K562 (cell line): ENCODE measurements at regions not wholly inside any gene's neighbourhood (a gene's known extent, or its start where the extent isn't known, plus 50 kb on each side); places are given as distances from the start of the nearest gene placed in this dataset.

Source experiments
- ATAC-seq: fragments of 200-7000 bp; cut with Tn5 transposase; 3 replicates; pipeline ENCODE4 v1.9.1; 2020; ENCODE audit warnings: moderate library complexity
- BruUV-seq: library from RNA; stranded (reverse); fragments of 400-500 nt; replicated peaks from 2 replicates; lab custom pipeline; 2021; lab: Mats Ljungman, UMichigan
- CTCF ChIA-PET: fragments of 300-600 bp; formaldehyde crosslinking; extraction: SDS; loops from one replicate; lab custom pipeline; 2021; ENCODE audit warnings: low intra/inter-chr PET ratio; lab: Yijun Ruan, JAX
- POLR2A ChIA-PET: fragments of 300-600, 350-650 bp; sonication (Branson Sonifier 250); formaldehyde crosslinking; extraction: SDS; loops from one replicate; lab custom pipeline; 2021; ENCODE audit warnings: antibody characterized with exemption, inconsistent platforms; lab: Yijun Ruan, JAX
- DNase-seq, 4 experiments: peaks; one replicate each; pipeline versions ENCODE4 v3.0.0 to v3.0.0-alpha.2; 2011 to 2018; ENCODE audit warnings: low spot score in 3 of 4, mixed read lengths in 3 of 4; ENCODE audit errors: extremely low read depth in 1 of 4
- FAIRE-seq: peaks from 2 replicates; lab custom pipeline; 2011; peaks lifted over from hg19 to GRCh38; lab: Jason Lieb, UNC
- H2AFZ ChIP-seq: 2 replicates; pipeline ENCODE4 v1.6.0; 2011; ENCODE audit warnings: low read depth, low read length, control low read depth, inconsistent platforms
- H3K27ac ChIP-seq: fragments of 200-600 bp; 3 replicates; pipeline ENCODE4 v1.8.0; 2011; ENCODE audit warnings: low read depth, mild to moderate bottlenecking, control low read depth, inconsistent platforms, low read length, moderate library complexity, mixed read lengths; ENCODE audit errors: extremely low read depth
- H3K27me3 ChIP-seq, 2 experiments: fragments of 300-600 bp in 1 of 2; 2 replicates in 1 of 2; 3 replicates in 1 of 2; pipeline versions ENCODE4 v1.6.0 to v1.8.0; 2011; ENCODE audit warnings: inconsistent platforms in 2 of 2, low read length in 2 of 2, mild to moderate bottlenecking in 1 of 2, mixed read lengths in 1 of 2, moderate library complexity in 1 of 2; ENCODE audit not compliant: control insufficient read depth in 2 of 2, insufficient read depth in 2 of 2
- H3K36me3 ChIP-seq: fragments of 300-600 bp; 3 replicates; pipeline ENCODE4 v1.8.0; 2011; ENCODE audit warnings: mild to moderate bottlenecking, low read length, inconsistent platforms; ENCODE audit not compliant: control insufficient read depth, insufficient read depth
- H3K4me1 ChIP-seq, 2 experiments: fragments of 200-600 bp in 1 of 2; replicated peaks in 1 of 2; 2 replicates in 1 of 2; 3 replicates in 1 of 2; pipeline versions ENCODE4 v1.5.1 to v1.8.0; 2011; ENCODE audit warnings: inconsistent platforms in 2 of 2, low read length in 2 of 2, mild to moderate bottlenecking in 1 of 2, mixed read lengths in 1 of 2, moderate library complexity in 1 of 2; ENCODE audit not compliant: control insufficient read depth in 2 of 2, insufficient read depth in 2 of 2
- H3K4me2 ChIP-seq: 2 replicates; pipeline ENCODE4 v1.6.1; 2011; ENCODE audit warnings: low read length, control low read depth, inconsistent platforms, mixed read lengths; ENCODE audit not compliant: insufficient read depth
- H3K4me3 ChIP-seq: fragments of 200-600 bp; sonication (generic), shearing (Covaris generic); 2 replicates; pipeline ENCODE4 v1.5.1; 2016; ENCODE audit warnings: control low read depth, inconsistent platforms
- H3K79me2 ChIP-seq: fragments of 200-600 bp; 3 replicates; pipeline ENCODE4 v1.8.0; 2011; ENCODE audit warnings: low read length, inconsistent platforms; ENCODE audit not compliant: control insufficient read depth, insufficient read depth
- H3K9ac ChIP-seq, 2 experiments: 2 replicates each; pipeline versions ENCODE4 v1.6.0 to v1.6.1; 2011; ENCODE audit warnings: low read depth in 2 of 2, low read length in 2 of 2, control low read depth in 1 of 2, inconsistent platforms in 1 of 2, mild to moderate bottlenecking in 1 of 2, mixed read lengths in 1 of 2; ENCODE audit not compliant: insufficient read depth in 1 of 2
- H3K9me1 ChIP-seq: one replicate; pipeline ENCODE4 v1.6.0; 2011; ENCODE audit warnings: inconsistent platforms, mild to moderate bottlenecking, low read length, moderate library complexity; ENCODE audit not compliant: control insufficient read depth, insufficient read depth
- H3K9me3 ChIP-seq: replicated peaks from 2 replicates; pipeline ENCODE4 v1.5.1; 2011; ENCODE audit warnings: low read depth, low read length, inconsistent platforms; ENCODE audit not compliant: control insufficient read depth, insufficient read depth
- H4K20me1 ChIP-seq: replicated peaks from 2 replicates; pipeline ENCODE4 v1.6.1; 2011; ENCODE audit warnings: low read length, inconsistent platforms, mixed read lengths; ENCODE audit not compliant: control insufficient read depth, insufficient read depth
- E2F3 ChIP-seq: fragments of 250-450 bp; sonication (Bioruptor Pico); IDR thresholded peaks from 2 replicates; pipeline ENCODE4 v1.4.0; 2020; ENCODE audit warnings: mild to moderate bottlenecking
- ELK3 ChIP-seq: fragments of 450-650 bp; formaldehyde crosslinking; IDR thresholded peaks from 2 replicates; pipeline ENCODE4 v1.4.0; 2020; ENCODE audit warnings: mild to moderate bottlenecking
- EP300 ChIP-seq: IDR thresholded peaks from 2 replicates; pipeline ENCODE4 v1.6.1; 2012; ENCODE audit warnings: low read length, improper control_type of control experiment
- FOXP4 ChIP-seq: sonication (generic); formaldehyde crosslinking; IDR thresholded peaks from 2 replicates; pipeline ENCODE4 v1.8.0; 2022; ENCODE audit warnings: mild to moderate bottlenecking, missing genetic modification reagents, borderline replicate concordance
- FUS ChIP-seq: fragments of 200-400 bp; formaldehyde crosslinking; optimal IDR thresholded peaks from 2 replicates; pipeline ENCODE3; 2017; ENCODE audit warnings: low read depth, low read length
- JUNB ChIP-seq: fragments of 450-650 bp; formaldehyde crosslinking; conservative IDR thresholded peaks from 2 replicates; pipeline ENCODE4 v1.4.0; 2020; ENCODE audit warnings: mild to moderate bottlenecking
- KDM1A ChIP-seq, 2 experiments: fragments of 450-650 bp; IDR thresholded peaks; 2 replicates each; pipeline ENCODE4 v1.6.1; 2016; ENCODE audit warnings: mild to moderate bottlenecking in 2 of 2
- MBD2 ChIP-seq: sonication (generic); IDR thresholded peaks from 2 replicates; pipeline ENCODE4 v1.6.1; 2016; ENCODE audit warnings: low read depth, borderline replicate concordance
- MCM5 ChIP-seq: fragments of 450-650 bp; IDR thresholded peaks from 2 replicates; pipeline ENCODE4 v1.6.1; 2016; ENCODE audit warnings: low read depth
- NCOA1 ChIP-seq: fragments of 450-650 bp; IDR thresholded peaks from 2 replicates; pipeline ENCODE4 v1.6.1; 2016; ENCODE audit warnings: low read depth
- POLR2AphosphoS2 ChIP-seq: IDR thresholded peaks from 2 replicates; pipeline ENCODE4 v1.6.1; 2012; ENCODE audit warnings: low read length, improper control_type of control experiment
- PRPF4 ChIP-seq: fragments of 200-400 bp; formaldehyde crosslinking; IDR thresholded peaks from one replicate; pipeline ENCODE4 v1.6.1; 2017; ENCODE audit warnings: low read length, low read depth, mild to moderate bottlenecking; ENCODE audit not compliant: insufficient read depth, poor library complexity, severe bottlenecking
- RHOXF2B ChIP-seq: fragments of 250-450 bp; sonication (Bioruptor Pico); conservative IDR thresholded peaks from 2 replicates; pipeline ENCODE4 v1.5.1; 2021
- SIX5 ChIP-seq, 2 experiments: IDR thresholded peaks; 2 replicates each; pipeline ENCODE4 v1.6.1; 2011; ENCODE audit warnings: low read length in 2 of 2, borderline replicate concordance in 1 of 2, low read depth in 1 of 2, mild to moderate bottlenecking in 1 of 2, moderate library complexity in 1 of 2; ENCODE audit not compliant: insufficient read depth in 1 of 2
- SRSF3 ChIP-seq: fragments of 200-400 bp; formaldehyde crosslinking; IDR thresholded peaks from 2 replicates; pipeline ENCODE4 v1.6.1; 2016; ENCODE audit warnings: mild to moderate bottlenecking, low read length, moderate library complexity; ENCODE audit not compliant: insufficient read depth
- ZFP1 ChIP-seq: fragments of 450-650 bp; formaldehyde crosslinking; IDR thresholded peaks from 2 replicates; pipeline ENCODE4 v1.4.0; 2020; ENCODE audit warnings: mild to moderate bottlenecking, mixed read lengths
- ZNF174 ChIP-seq: fragments of 250-450 bp; sonication (Bioruptor Pico); IDR thresholded peaks from 2 replicates; pipeline ENCODE4 v1.4.0; 2020; ENCODE audit warnings: mild to moderate bottlenecking
- whole genome bisulfite sequencing: fragments of 100-300 bp; shearing (Covaris generic); methylation state at CpG from one replicate; pipeline ENCODE4 v1.1.6; 2016; ENCODE audit warnings: low coverage, mixed read lengths; ENCODE audit not compliant: insufficient coverage; ENCODE audit errors: missing lambda C conversion rate; 5-methylcytosine and 5-hydroxymethylcytosine counted together
- in situ Hi-C: fragments of 300-500 bp; cut with MboI; formaldehyde crosslinking; loops from 4 replicates; pipeline ENCODE4 v1.15.0; 2018; ENCODE audit warnings: inconsistent platforms, mixed read lengths
- intact Hi-C: fragments of 100-400 bp; cut with micrococcal nuclease; formaldehyde crosslinking; loops from 2 replicates; pipeline ENCODE4 v1.14.2; 2022

- no peak for TF ChIP-seq E2F3 (CRISPR knock-in tag)
- TF ChIP-seq ZNF174 (CRISPR knock-in tag) = no peak
- no peak for TF ChIP-seq POLR2AphosphoS2
- TF ChIP-seq NCOA1 = no peak
- TF ChIP-seq MBD2 = no peak
Measured at GRCh38 chr1:157195521-157196244, 57.5 kb upstream of the ETV3 start (continued).

DNA sequence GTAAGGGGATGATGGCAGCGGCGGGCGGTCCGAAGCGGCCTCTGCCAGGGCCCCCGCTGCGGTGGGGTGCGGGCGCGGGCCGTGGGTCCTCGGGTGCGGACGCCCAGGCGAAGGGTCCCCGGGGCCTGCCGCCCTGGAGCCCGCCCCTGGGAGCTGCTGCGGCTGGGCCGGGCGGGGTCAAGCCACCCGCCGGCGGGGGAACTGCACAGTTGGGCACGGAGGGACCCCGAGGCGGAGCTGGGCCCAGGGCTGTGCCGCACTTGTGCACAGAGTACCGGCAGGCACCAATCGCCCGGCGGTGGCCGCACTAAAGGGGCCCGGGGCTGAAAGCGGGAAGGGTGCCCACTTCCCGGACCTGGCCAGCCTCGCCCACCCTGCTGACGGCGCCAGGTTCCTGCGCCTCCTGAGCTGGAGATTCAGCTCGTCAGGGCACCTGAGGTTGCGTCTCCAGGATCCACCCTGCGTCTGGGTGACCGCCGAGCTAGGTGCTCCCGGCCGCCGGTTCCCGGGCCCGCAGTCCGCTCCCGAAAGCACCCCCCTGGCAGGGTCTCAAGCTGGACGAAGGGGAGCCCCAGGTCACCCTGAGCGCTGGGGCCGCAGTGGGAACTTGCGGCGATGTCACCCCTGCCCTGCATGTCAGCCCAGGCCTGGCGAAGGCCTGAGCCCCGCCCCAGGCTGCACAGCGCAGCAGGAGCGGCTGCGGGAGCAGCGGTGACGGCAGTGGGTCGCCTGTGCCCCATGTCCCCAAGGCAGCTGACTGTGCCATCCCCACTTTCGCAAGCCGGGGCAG, 56.7 kb upstream of the ETV3 start:
- in situ Hi-C loops = loop anchor here (5.0 kb wide), 2 partner anchors 172 to 297 kb away; no protein-coding TSS in a partner anchor
- no peak for DNase-seq
- 57% methylated on average over 31 of the region's 67 CpGs for WGBS
- TF ChIP-seq PRPF4 (no peak), SIX5 (IDR thresholded peaks at IDR 0.05; ENCODE audit: borderline replicate concordance in 1 of 2, insufficient read depth in 1 of 2, low read depth in 1 of 2, low read length in 2 of 2) (no peak), ZFP1 (CRISPR knock-in tag) (no peak), ELK3 (CRISPR knock-in tag) (no peak), FUS (no peak), RHOXF2B (CRISPR knock-in tag) (no peak), MCM5 (no peak), JUNB (CRISPR knock-in tag) (no peak), SRSF3 (no peak), FOXP4 (no peak), KDM1A (IDR thresholded peaks at IDR 0.05) (no peak), EP300 (no peak)

More for the DNA sequence above, 56.7 kb upstream of the ETV3 start:
- Histone ChIP-seq H3K27me3 (peaks cover 7 to 20% of the 10 kb centered on the region in 2 experiments; a peak in 4 of 5 replicates), H3K9me3 (no peaks in the 10 kb centered on the region), H2AFZ (no peak overlapping the region), H3K36me3 (no peaks in the 10 kb centered on the region), H3K4me1 (peaks cover 2 to 14% of the 10 kb centered on the region in 2 experiments; a peak in 1 of 5 replicates), H3K4me3 (no peak overlapping the region), H3K9ac (no peak overlapping the region), H3K27ac (no peak overlapping the region), H3K9me1 (no peaks in the 10 kb centered on the region), H3K4me2 (no peak overlapping the region), H3K79me2 (no peaks in the 10 kb centered on the region), H4K20me1 (no peaks in the 10 kb centered on the region)
- BruUV-seq = no TSS peak
- intact Hi-C loops = loop anchor here (5.0 kb wide), 1 partner anchor 182 kb away; no protein-coding TSS in a partner anchor
- POLR2A ChIA-PET = interaction anchor here (0.6 kb wide), 2 partner anchors 180 to 320 kb away, joined by 3 read pairs; no protein-coding TSS in a partner anchor
- no peak for ATAC-seq
- CTCF ChIA-PET = interaction anchor here (2.0 to 4.3 kb wide), 3 partner anchors 295 to 301 kb away, joined by 9 to 37 read pairs (median 35); no protein-coding TSS in a partner anchor
- no peak for FAIRE-seq
